H4 (cell line): ENCODE measurements at regions not wholly inside any gene's neighbourhood (a gene's known extent, or its start where the extent isn't known, plus 50 kb on each side); places are given as distances from the start of the nearest gene placed in this dataset.
"Not testable (repeated sequence)": the region's sequence is repeated elsewhere in the genome, so short reads cannot be mapped to it uniquely, and the experiment has no call there.

Experiments used
- DNase-seq: peaks from one replicate; pipeline ENCODE4 v3.0.0-alpha.2; 2015; ENCODE audit warnings: low spot score

- no peak for DNase-seq
Measured at GRCh38 chrX:137882960-137883359, 317.0 kb downstream of the ZIC3 start.

- DNase-seq = not testable (repeated sequence)
Measured at GRCh38 chrX:137884813-137885212, 318.9 kb downstream of the ZIC3 start.

GRCh38 chrX:137891431-137891830 is 325.5 kb downstream of the ZIC3 start:
- no peak for DNase-seq

- DNase-seq = no peak
Measured at GRCh38 chrX:137896123-137896522, 330.2 kb downstream of the ZIC3 start.

- DNase-seq = no peak
Measured at GRCh38 chrX:137915466-137915865, 349.5 kb downstream of the ZIC3 start.

- no peak for DNase-seq
Measured at GRCh38 chrX:137916090-137916746, 350.3 kb downstream of the ZIC3 start.

- DNase-seq = peak; percentile 4
Measured at GRCh38 chrX:137926090-137926489, 360.2 kb downstream of the ZIC3 start.

GRCh38 chrX:137929951-137930350 is 364.0 kb downstream of the ZIC3 start:
- DNase-seq = no peak

- no peak for DNase-seq
Measured at GRCh38 chrX:137930533-137930932, 364.6 kb downstream of the ZIC3 start.

GRCh38 chrX:137934214-137934613 is 368.3 kb downstream of the ZIC3 start:
- DNase-seq = not testable (repeated sequence)

- not testable (repeated sequence) for DNase-seq
Measured at GRCh38 chrX:137934887-137935286, 369.0 kb downstream of the ZIC3 start.

GRCh38 chrX:137945470-137945869 is 379.5 kb downstream of the ZIC3 start:
- DNase-seq = no peak

- DNase-seq = no peak
Measured at GRCh38 chrX:137969191-137969590, 403.3 kb downstream of the ZIC3 start.

GRCh38 chrX:137982472-137983172 is 416.7 kb downstream of the ZIC3 start:
- no peak for DNase-seq

- no peak for DNase-seq
Measured at GRCh38 chrX:137988470-137988869, 422.5 kb downstream of the ZIC3 start.

GRCh38 chrX:137998619-137999018 is 432.7 kb downstream of the ZIC3 start:
- DNase-seq = no peak

GRCh38 chrX:137999071-137999470 is 433.1 kb downstream of the ZIC3 start:
- DNase-seq = no peak

- no peak for DNase-seq
Measured at GRCh38 chrX:137999552-137999951, 433.6 kb downstream of the ZIC3 start.

GRCh38 chrX:138001226-138001625 is 435.3 kb downstream of the ZIC3 start:
- no peak for DNase-seq

GRCh38 chrX:138006180-138006579 is 440.3 kb downstream of the ZIC3 start:
- no peak for DNase-seq

- DNase-seq = no peak
Measured at GRCh38 chrX:138008281-138008680, 442.4 kb downstream of the ZIC3 start.

GRCh38 chrX:138011468-138011867 is 445.5 kb downstream of the ZIC3 start:
- DNase-seq = no peak

GRCh38 chrX:138014577-138014976 is 448.6 kb downstream of the ZIC3 start:
- DNase-seq = no peak
